Liver (tissue), 8 donors: ENCODE measurements at regions not wholly inside any gene's neighbourhood (a gene's known extent, or its start where the extent isn't known, plus 50 kb on each side); places are given as distances from the start of the nearest gene placed in this dataset.

Experiments
- DNase-seq: peaks from one replicate; pipeline ENCODE4 v3.0.0-alpha.2; 2017; ENCODE audit warnings: low spot score
- H3K27ac ChIP-seq, 2 donors: one replicate each; pipeline ENCODE4 v1.7.0; 2013; ENCODE audit warnings: inconsistent platforms in 2 of 2, low read length in 2 of 2, control low read depth in 1 of 2, low read depth in 1 of 2, mild to moderate bottlenecking in 1 of 2
- H3K27me3 ChIP-seq, 4 donors: one replicate each; pipeline versions ENCODE4 v1.6.1 to v1.7.0; 2013; ENCODE audit warnings: low read length in 3 of 4, inconsistent platforms in 1 of 4, mild to moderate bottlenecking in 1 of 4, moderate library complexity in 1 of 4; ENCODE audit not compliant: control insufficient read depth in 4 of 4, insufficient read depth in 4 of 4
- H3K36me3 ChIP-seq, 4 donors: one replicate each; pipeline versions ENCODE4 v1.6.1 to v1.7.0; 2013; ENCODE audit warnings: low read length in 3 of 4, mild to moderate bottlenecking in 3 of 4, low read depth in 1 of 4, moderate library complexity in 1 of 4; ENCODE audit not compliant: control insufficient read depth in 4 of 4, insufficient read depth in 3 of 4
- H3K4me1 ChIP-seq, 4 donors: one replicate each; pipeline versions ENCODE4 v1.6.1 to v1.7.0; 2013; ENCODE audit warnings: low read length in 3 of 4, mild to moderate bottlenecking in 3 of 4, moderate library complexity in 1 of 4; ENCODE audit not compliant: control insufficient read depth in 4 of 4, insufficient read depth in 4 of 4
- H3K4me3 ChIP-seq, 3 donors: one replicate each; pipeline versions ENCODE4 v1.6.1 to v1.7.0; 2013; ENCODE audit warnings: low read length in 3 of 3, control low read depth in 1 of 3, low read depth in 1 of 3, mild to moderate bottlenecking in 1 of 3
- H3K9ac ChIP-seq, 2 donors: one replicate each; pipeline ENCODE4 v1.7.0; 2013; ENCODE audit warnings: low read length in 2 of 2, mild to moderate bottlenecking in 2 of 2, moderate library complexity in 2 of 2, control low read depth in 1 of 2, low read depth in 1 of 2
- H3K9me3 ChIP-seq, 4 donors: one replicate each; pipeline versions ENCODE4 v1.6.1 to v1.7.0; 2013; ENCODE audit warnings: low read length in 3 of 4; ENCODE audit not compliant: control insufficient read depth in 4 of 4
- EGR1 ChIP-seq, 2 donors: IDR thresholded peaks; 2 replicates each; pipeline ENCODE4 v1.6.1; 2016 to 2018; ENCODE audit warnings: antibody characterized with exemption in 2 of 2, low read depth in 2 of 2
- FOXA1 ChIP-seq: IDR thresholded peaks from 2 replicates; pipeline ENCODE4 v1.6.1; 2016; ENCODE audit warnings: antibody characterized with exemption
- FOXA2 ChIP-seq: IDR thresholded peaks from 2 replicates; pipeline ENCODE4 v1.6.1; 2016; ENCODE audit warnings: antibody characterized with exemption
- GABPA ChIP-seq, 2 donors: IDR thresholded peaks in 1 of 2; conservative IDR thresholded peaks in 1 of 2; 2 replicates each; pipeline ENCODE4 v1.6.1; 2016; ENCODE audit warnings: antibody characterized with exemption in 2 of 2, mild to moderate bottlenecking in 1 of 2, moderate library complexity in 1 of 2
- HNF4A ChIP-seq, 2 donors: conservative IDR thresholded peaks; 2 replicates each; pipeline ENCODE4 v1.6.1; 2016; ENCODE audit warnings: antibody characterized with exemption in 2 of 2, mild to moderate bottlenecking in 2 of 2
- HNF4G ChIP-seq: IDR thresholded peaks from 2 replicates; pipeline ENCODE4 v1.6.1; 2016; ENCODE audit warnings: antibody characterized with exemption
- JUND ChIP-seq, 2 donors: IDR thresholded peaks; 2 replicates each; pipeline ENCODE4 v1.6.1; 2016; ENCODE audit warnings: antibody characterized with exemption in 2 of 2
- NR2F2 ChIP-seq: IDR thresholded peaks from 2 replicates; pipeline ENCODE4 v1.6.1; 2016; ENCODE audit warnings: antibody characterized with exemption
- RAD21 ChIP-seq, 2 donors: IDR thresholded peaks; 2 replicates each; pipeline ENCODE4 v1.6.1; 2016; ENCODE audit warnings: antibody characterized with exemption in 2 of 2, mild to moderate bottlenecking in 2 of 2
- RXRA ChIP-seq, 2 donors: IDR thresholded peaks; 2 replicates each; pipeline ENCODE4 v1.6.1; 2017 to 2018; ENCODE audit warnings: antibody characterized with exemption in 2 of 2, mild to moderate bottlenecking in 1 of 2
- SP1 ChIP-seq: IDR thresholded peaks from 2 replicates; pipeline ENCODE4 v1.6.1; 2018; ENCODE audit warnings: antibody characterized with exemption, mild to moderate bottlenecking
- TAF1 ChIP-seq: conservative IDR thresholded peaks from 2 replicates; pipeline ENCODE4 v1.6.1; 2016; ENCODE audit warnings: antibody characterized with exemption, mild to moderate bottlenecking
- YY1 ChIP-seq: IDR thresholded peaks from 2 replicates; pipeline ENCODE4 v1.6.1; 2016; ENCODE audit warnings: antibody characterized with exemption, mild to moderate bottlenecking
- WGBS: extraction: QIAGEN DNeasy Blood & Tissue Kit; methylation state at CpG from one replicate; pipeline ENCODE4 v1.1.7; 2013; 5-methylcytosine and 5-hydroxymethylcytosine counted together
- TF ChIP-seq, protein P1 (sequence below): IDR thresholded peaks from 2 replicates; pipeline ENCODE4 v1.6.1; 2016; ENCODE audit warnings: antibody characterized with exemption, mild to moderate bottlenecking
- TF ChIP-seq, protein P2 (sequence below): IDR thresholded peaks from 2 replicates; pipeline ENCODE4 v1.6.1; 2016; ENCODE audit warnings: antibody characterized with exemption
- TF ChIP-seq, protein P3 (sequence below): IDR thresholded peaks from 2 replicates; pipeline ENCODE4 v1.6.1; 2016; ENCODE audit warnings: antibody characterized with exemption
- TF ChIP-seq, protein P4 (sequence below): fragments of 150-350 bp; IDR thresholded peaks from 2 replicates; pipeline ENCODE4 v1.5.1; 2017; ENCODE audit warnings: improper control_type of control experiment, low read depth, low read length; ENCODE audit not compliant: missing input control
- donor health status: healthy.
- donor health status: healthy.
- donor health status: healthy.
- donor health status: healthy.
- donor health status: healthy.

DNA sequence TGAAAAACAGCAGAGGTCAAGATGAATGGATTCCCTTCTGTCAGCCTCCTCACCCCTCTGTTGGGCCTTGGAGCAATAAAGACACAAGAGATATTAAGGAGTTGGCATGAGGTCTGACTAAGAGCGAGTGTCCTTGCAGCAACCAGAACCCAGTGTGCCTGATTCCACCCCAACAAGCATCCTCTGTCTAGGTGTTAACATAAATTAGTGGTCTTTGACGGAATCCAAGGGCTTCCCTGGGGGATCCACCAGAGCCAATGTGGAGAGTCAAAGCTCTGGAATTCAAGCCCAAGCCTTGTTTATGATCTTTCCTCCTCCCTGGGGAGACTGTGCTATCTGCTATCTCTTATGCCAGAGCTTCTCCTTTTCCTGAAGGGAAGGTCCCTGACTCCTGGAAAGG lies 128.1 kb upstream of the SMIM23 start:
- TF ChIP-seq, protein P1, sequence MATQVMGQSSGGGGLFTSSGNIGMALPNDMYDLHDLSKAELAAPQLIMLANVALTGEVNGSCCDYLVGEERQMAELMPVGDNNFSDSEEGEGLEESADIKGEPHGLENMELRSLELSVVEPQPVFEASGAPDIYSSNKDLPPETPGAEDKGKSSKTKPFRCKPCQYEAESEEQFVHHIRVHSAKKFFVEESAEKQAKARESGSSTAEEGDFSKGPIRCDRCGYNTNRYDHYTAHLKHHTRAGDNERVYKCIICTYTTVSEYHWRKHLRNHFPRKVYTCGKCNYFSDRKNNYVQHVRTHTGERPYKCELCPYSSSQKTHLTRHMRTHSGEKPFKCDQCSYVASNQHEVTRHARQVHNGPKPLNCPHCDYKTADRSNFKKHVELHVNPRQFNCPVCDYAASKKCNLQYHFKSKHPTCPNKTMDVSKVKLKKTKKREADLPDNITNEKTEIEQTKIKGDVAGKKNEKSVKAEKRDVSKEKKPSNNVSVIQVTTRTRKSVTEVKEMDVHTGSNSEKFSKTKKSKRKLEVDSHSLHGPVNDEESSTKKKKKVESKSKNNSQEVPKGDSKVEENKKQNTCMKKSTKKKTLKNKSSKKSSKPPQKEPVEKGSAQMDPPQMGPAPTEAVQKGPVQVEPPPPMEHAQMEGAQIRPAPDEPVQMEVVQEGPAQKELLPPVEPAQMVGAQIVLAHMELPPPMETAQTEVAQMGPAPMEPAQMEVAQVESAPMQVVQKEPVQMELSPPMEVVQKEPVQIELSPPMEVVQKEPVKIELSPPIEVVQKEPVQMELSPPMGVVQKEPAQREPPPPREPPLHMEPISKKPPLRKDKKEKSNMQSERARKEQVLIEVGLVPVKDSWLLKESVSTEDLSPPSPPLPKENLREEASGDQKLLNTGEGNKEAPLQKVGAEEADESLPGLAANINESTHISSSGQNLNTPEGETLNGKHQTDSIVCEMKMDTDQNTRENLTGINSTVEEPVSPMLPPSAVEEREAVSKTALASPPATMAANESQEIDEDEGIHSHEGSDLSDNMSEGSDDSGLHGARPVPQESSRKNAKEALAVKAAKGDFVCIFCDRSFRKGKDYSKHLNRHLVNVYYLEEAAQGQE = no peak
- no peak for TF ChIP-seq JUND (IDR thresholded peaks at IDR 0.05)
- no peak for TF ChIP-seq RXRA (IDR thresholded peaks at IDR 0.05)
- TF ChIP-seq HNF4G = no peak
- TF ChIP-seq, protein P2, sequence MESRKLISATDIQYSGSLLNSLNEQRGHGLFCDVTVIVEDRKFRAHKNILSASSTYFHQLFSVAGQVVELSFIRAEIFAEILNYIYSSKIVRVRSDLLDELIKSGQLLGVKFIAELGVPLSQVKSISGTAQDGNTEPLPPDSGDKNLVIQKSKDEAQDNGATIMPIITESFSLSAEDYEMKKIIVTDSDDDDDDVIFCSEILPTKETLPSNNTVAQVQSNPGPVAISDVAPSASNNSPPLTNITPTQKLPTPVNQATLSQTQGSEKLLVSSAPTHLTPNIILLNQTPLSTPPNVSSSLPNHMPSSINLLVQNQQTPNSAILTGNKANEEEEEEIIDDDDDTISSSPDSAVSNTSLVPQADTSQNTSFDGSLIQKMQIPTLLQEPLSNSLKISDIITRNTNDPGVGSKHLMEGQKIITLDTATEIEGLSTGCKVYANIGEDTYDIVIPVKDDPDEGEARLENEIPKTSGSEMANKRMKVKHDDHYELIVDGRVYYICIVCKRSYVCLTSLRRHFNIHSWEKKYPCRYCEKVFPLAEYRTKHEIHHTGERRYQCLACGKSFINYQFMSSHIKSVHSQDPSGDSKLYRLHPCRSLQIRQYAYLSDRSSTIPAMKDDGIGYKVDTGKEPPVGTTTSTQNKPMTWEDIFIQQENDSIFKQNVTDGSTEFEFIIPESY = no peak
- TF ChIP-seq TAF1 = no peak
- TF ChIP-seq SP1 = no peak
- no peak for TF ChIP-seq YY1
- no peak for TF ChIP-seq NR2F2
- TF ChIP-seq EGR1 (IDR thresholded peaks at IDR 0.05; ENCODE audit: low read depth in 2 of 2) = no peak
- TF ChIP-seq, protein P3, sequence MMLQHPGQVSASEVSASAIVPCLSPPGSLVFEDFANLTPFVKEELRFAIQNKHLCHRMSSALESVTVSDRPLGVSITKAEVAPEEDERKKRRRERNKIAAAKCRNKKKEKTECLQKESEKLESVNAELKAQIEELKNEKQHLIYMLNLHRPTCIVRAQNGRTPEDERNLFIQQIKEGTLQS = no peak
- TF ChIP-seq FOXA1 = no peak
- TF ChIP-seq HNF4A (conservative IDR thresholded peaks at IDR 0.05) = no peak
- TF ChIP-seq GABPA (IDR thresholded peaks at IDR 0.05 in 1 of 2, conservative IDR thresholded peaks at IDR 0.05 in 1 of 2) = no peak
- no peak overlapping the region for H3K9ac ChIP-seq
- no peaks in the 10 kb centered on the region for H3K4me1 ChIP-seq
- H3K9me3 ChIP-seq = no peaks in the 10 kb centered on the region
- no peak for DNase-seq
- H3K36me3 ChIP-seq = no peaks in the 10 kb centered on the region
- no peaks in the 10 kb centered on the region for H3K27me3 ChIP-seq
- WGBS = 91% methylated on average over 2 of the region's 2 CpGs
- no peak overlapping the region for H3K4me3 ChIP-seq
- no peak overlapping the region for H3K27ac ChIP-seq

DNA sequence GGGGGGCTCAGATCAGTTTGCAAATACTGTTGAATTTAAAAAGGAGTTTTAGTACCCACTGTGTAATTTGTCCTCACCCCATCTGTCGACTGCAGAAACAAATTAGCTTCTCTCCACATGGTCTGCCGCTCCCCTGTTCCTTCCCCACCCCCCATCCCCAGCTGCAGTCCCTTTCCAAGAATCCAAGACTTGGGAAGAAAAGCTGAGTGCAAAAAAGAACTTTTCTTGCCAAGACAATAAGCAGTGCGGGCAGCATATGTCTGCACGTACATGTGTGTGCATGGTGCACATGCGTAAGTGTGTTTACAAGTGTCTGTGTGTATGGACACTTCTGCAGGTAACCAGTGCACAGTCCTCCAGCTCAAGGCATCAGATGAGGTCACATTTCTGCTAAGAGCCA lies 125.7 kb upstream of the SMIM23 start:
- no peaks in the 10 kb centered on the region for H3K36me3 ChIP-seq

More for the DNA sequence above, 125.7 kb upstream of the SMIM23 start:
- TF ChIP-seq RAD21 (IDR thresholded peaks at IDR 0.05) (no peak), FOXA1 (no peak), FOXA2 (no peak), RXRA (IDR thresholded peaks at IDR 0.05) (no peak), HNF4A (conservative IDR thresholded peaks at IDR 0.05) (no peak), TAF1 (no peak)
- TF ChIP-seq, protein P1 = no peak
- TF ChIP-seq, protein P4, sequence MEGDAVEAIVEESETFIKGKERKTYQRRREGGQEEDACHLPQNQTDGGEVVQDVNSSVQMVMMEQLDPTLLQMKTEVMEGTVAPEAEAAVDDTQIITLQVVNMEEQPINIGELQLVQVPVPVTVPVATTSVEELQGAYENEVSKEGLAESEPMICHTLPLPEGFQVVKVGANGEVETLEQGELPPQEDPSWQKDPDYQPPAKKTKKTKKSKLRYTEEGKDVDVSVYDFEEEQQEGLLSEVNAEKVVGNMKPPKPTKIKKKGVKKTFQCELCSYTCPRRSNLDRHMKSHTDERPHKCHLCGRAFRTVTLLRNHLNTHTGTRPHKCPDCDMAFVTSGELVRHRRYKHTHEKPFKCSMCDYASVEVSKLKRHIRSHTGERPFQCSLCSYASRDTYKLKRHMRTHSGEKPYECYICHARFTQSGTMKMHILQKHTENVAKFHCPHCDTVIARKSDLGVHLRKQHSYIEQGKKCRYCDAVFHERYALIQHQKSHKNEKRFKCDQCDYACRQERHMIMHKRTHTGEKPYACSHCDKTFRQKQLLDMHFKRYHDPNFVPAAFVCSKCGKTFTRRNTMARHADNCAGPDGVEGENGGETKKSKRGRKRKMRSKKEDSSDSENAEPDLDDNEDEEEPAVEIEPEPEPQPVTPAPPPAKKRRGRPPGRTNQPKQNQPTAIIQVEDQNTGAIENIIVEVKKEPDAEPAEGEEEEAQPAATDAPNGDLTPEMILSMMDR = no peak
- Histone ChIP-seq H3K27ac (no peak overlapping the region), H3K4me1 (no peaks in the 10 kb centered on the region), H3K9me3 (peaks cover 0 to 2% (median 0%) of the 10 kb centered on the region in 4 donors), H3K9ac (no peak overlapping the region), H3K27me3 (no peaks in the 10 kb centered on the region), H3K4me3 (no peak overlapping the region)
- DNase-seq = no peak
- WGBS = 88% methylated on average over 5 of the region's 5 CpGs
